Common myeloid progenitor, CD34-positive (primary cell): ENCODE measurements at regions not wholly inside any gene's neighbourhood (a gene's known extent, or its start where the extent isn't known, plus 50 kb on each side); places are given as distances from the start of the nearest gene placed in this dataset.

Source experiments
- CTCF ChIA-PET: fragments of 350-600 bp; sonication (Branson Sonifier 250); formaldehyde crosslinking; loops from one replicate; lab custom pipeline; 2021; ENCODE audit warnings: antibody characterized with exemption; lab: Charles Lee
- POLR2A ChIA-PET: fragments of 350-600 bp; sonication (Branson Sonifier 250); formaldehyde crosslinking; loops from one replicate; lab custom pipeline; 2021; ENCODE audit warnings: antibody characterized with exemption; lab: Charles Lee
- DNase-seq, 3 donors: peaks; one replicate each; pipeline versions ENCODE4 v3.0.0 to v3.0.0-alpha.2; 2013
- H3K27ac ChIP-seq, 2 experiments: 1 replicate in 1 of 2; 2 replicates in 1 of 2; pipeline ENCODE4 v1.7.0; 2013; ENCODE audit warnings: inconsistent platforms in 2 of 2, low read length in 2 of 2, mild to moderate bottlenecking in 2 of 2, low read depth in 1 of 2, moderate library complexity in 1 of 2; ENCODE audit not compliant: severe bottlenecking in 2 of 2, insufficient read depth in 1 of 2, poor library complexity in 1 of 2
- H3K27me3 ChIP-seq, 5 experiments: replicated peaks in 2 of 5; 1 replicate in 3 of 5; 2 replicates in 2 of 5; pipeline versions ENCODE4 v1.6.1 to v1.7.0; 2013; ENCODE audit warnings: low read length in 4 of 5, mild to moderate bottlenecking in 2 of 5, moderate library complexity in 2 of 5, inconsistent platforms in 1 of 5; ENCODE audit not compliant: insufficient read depth in 5 of 5, control insufficient read depth in 4 of 5
- H3K36me3 ChIP-seq, 4 experiments: 1 replicate in 2 of 4; 2 replicates in 2 of 4; pipeline versions ENCODE4 v1.6.1 to v1.7.0; 2013; ENCODE audit warnings: low read length in 3 of 4, control low read depth in 1 of 4, mild to moderate bottlenecking in 1 of 4; ENCODE audit not compliant: control insufficient read depth in 4 of 4, insufficient read depth in 4 of 4
- H3K4me1 ChIP-seq, 4 experiments: 1 replicate in 3 of 4; 2 replicates in 1 of 4; pipeline versions ENCODE4 v1.6.1 to v1.7.1; 2013; ENCODE audit warnings: low read length in 3 of 4, mild to moderate bottlenecking in 3 of 4, control low read depth in 1 of 4, inconsistent platforms in 1 of 4, moderate library complexity in 1 of 4; ENCODE audit not compliant: control insufficient read depth in 4 of 4, insufficient read depth in 4 of 4; ENCODE audit errors: control extremely low read depth in 1 of 4
- H3K4me3 ChIP-seq, 7 experiments: 1 replicate in 4 of 7; 2 replicates in 3 of 7; pipeline versions ENCODE4 v1.5.1 to v1.7.0; 2013; ENCODE audit warnings: mild to moderate bottlenecking in 7 of 7, low read length in 6 of 7, moderate library complexity in 6 of 7, inconsistent platforms in 2 of 7, low read depth in 2 of 7, control low read depth in 1 of 7; ENCODE audit not compliant: insufficient read depth in 4 of 7, control insufficient read depth in 1 of 7; ENCODE audit errors: extremely low read depth in 1 of 7
- H3K9me3 ChIP-seq, 5 experiments: 1 replicate in 4 of 5; 2 replicates in 1 of 5; pipeline versions ENCODE4 v1.6.1 to v1.7.1; 2013; ENCODE audit warnings: low read length in 4 of 5, mild to moderate bottlenecking in 2 of 5, inconsistent platforms in 1 of 5, low read depth in 1 of 5, moderate library complexity in 1 of 5; ENCODE audit not compliant: control insufficient read depth in 4 of 5, insufficient read depth in 2 of 5; ENCODE audit errors: control extremely low read depth in 1 of 5
- WGBS: methylation state at CpG from one replicate; pipeline ENCODE4 v1.1.5; 2013; ENCODE audit not compliant: insufficient coverage; 5-methylcytosine and 5-hydroxymethylcytosine counted together

GRCh38 chr19:32022731-32023563 is 322.5 kb upstream of the ZNF507 start:
- Histone ChIP-seq H3K27ac (no peak overlapping the region), H3K4me1 (peaks cover 0 to 3% (median 0%) of the 10 kb centered on the region in 4 experiments), H3K4me3 (no peak overlapping the region), H3K36me3 (no peaks in the 10 kb centered on the region), H3K27me3 (peaks cover 0 to 12% (median 2%) of the 10 kb centered on the region in 5 experiments), H3K9me3 (peaks cover 0 to 16% (median 7%) of the 10 kb centered on the region in 5 experiments)
- 58% methylated on average over 27 of the region's 29 CpGs for WGBS
- POLR2A ChIA-PET, result no interaction called here
- DNase-seq, result no peak
- CTCF ChIA-PET, result no interaction called here

- POLR2A ChIA-PET, result no interaction called here
- Histone ChIP-seq H3K27me3 (peaks cover 0 to 12% (median 2%) of the 10 kb centered on the region in 5 experiments), H3K4me1 (peaks cover 0 to 3% (median 0%) of the 10 kb centered on the region in 4 experiments), H3K27ac (no peak overlapping the region), H3K36me3 (no peaks in the 10 kb centered on the region), H3K9me3 (peaks cover 0 to 16% (median 7%) of the 10 kb centered on the region in 5 experiments), H3K4me3 (no peak overlapping the region)
- no peak for DNase-seq
- CTCF ChIA-PET, result no interaction called here
- 41% methylated on average over 5 of the region's 6 CpGs for WGBS
Measured at GRCh38 chr19:32023564-32023832, 321.9 kb upstream of the ZNF507 start.

DNA sequence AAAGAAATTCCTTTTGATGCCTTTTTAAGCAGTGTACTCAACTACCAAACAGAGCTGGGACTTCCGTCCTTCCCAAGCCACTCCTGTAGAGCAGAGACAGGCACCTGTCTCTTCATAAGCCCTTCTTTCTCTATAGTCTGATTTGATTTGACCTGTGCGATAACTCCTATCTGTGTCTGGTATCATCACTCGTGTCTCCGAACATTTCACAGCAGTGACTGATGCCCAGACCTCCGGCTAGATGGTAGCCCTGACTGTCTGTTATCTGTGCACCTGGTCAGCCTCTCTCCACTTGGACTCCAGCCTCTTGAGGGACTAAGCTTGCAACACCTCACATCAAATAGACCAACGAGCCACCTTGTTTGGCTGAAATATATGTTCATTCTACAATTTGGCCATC is 316.2 kb upstream of the ZNF507 start:
- no peaks in the 10 kb centered on the region for H3K9me3 ChIP-seq
- H3K4me1 ChIP-seq, result peaks cover 0 to 3% (median 0%) of the 10 kb centered on the region in 4 experiments
- H3K27me3 ChIP-seq, result no peaks in the 10 kb centered on the region
- WGBS, result 100% methylated on average over 5 of the region's 6 CpGs
- no peak overlapping the region for H3K27ac ChIP-seq
- no peak for DNase-seq
- POLR2A ChIA-PET, result interaction anchor here (0.6 to 0.7 kb wide), 3 partner anchors 50 to 1336 kb away, joined by 3 to 6 read pairs (median 3); no protein-coding TSS in a partner anchor
- CTCF ChIA-PET, result no interaction called here
- no peaks in the 10 kb centered on the region for H3K36me3 ChIP-seq
- H3K4me3 ChIP-seq, result no peak overlapping the region

DNA sequence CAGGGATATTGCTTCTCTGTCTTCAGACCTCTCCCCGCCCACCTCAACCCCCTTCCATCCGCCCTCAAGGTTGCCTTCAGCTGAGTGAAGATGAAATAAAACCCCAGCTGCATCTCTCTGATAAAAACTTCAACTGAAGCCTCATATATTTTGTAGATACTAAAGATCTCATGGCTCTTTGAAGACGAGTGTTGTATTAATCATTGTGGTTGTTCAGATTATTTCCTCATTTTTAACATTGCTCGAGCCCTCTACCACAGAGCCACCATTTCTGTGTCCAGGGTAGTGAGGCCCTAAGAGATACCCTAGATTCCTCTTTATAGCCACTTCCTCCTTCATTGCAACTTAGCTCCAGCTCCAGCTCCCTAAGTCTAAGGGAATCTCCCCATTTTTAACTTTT is 312.8 kb upstream of the ZNF507 start:
- POLR2A ChIA-PET, result no interaction called here
- H3K9me3 ChIP-seq, result no peaks in the 10 kb centered on the region

DNA sequence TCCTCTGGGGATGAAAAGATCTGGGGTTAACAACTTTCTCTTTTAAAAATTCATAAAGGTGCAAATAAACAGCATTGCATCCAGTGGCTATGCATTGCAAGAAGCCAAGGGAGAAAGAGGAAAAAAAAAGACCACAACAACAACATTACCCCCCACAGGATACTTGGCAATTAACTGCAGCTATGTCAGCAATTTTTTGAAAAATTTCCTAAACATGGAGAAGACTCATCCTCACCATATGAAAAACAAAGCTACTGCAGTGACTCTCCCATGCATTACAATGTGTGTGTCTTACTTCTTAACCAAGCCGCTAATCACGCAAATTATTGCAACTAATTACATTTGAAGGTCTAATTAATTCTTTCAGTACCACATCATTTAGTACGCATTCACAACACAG is 309.8 kb upstream of the ZNF507 start:
- ChIA-PET POLR2A (no interaction called here), CTCF (interaction anchor here (0.6 kb wide), 1 partner anchor 1284 kb away, joined by 3 read pairs; no protein-coding TSS in a partner anchor)
- no peak for DNase-seq
- no peak overlapping the region for H3K4me3 ChIP-seq
- 80% methylated on average over 1 of the region's 3 CpGs for WGBS
- peaks cover 0 to 8% (median 4%) of the 10 kb centered on the region in 5 experiments for H3K27me3 ChIP-seq
- H3K4me1 ChIP-seq, result no peaks in the 10 kb centered on the region
- no peaks in the 10 kb centered on the region for H3K36me3 ChIP-seq
- no peaks in the 10 kb centered on the region for H3K9me3 ChIP-seq
- no peak overlapping the region for H3K27ac ChIP-seq

More for the DNA sequence above, 312.8 kb upstream of the ZNF507 start:
- no peak overlapping the region for H3K27ac ChIP-seq
- 51% methylated on average over 3 of the region's 4 CpGs for WGBS
- peak; percentile 21 to 72 (median 51) for DNase-seq
- no peaks in the 10 kb centered on the region for H3K36me3 ChIP-seq
- no peak overlapping the region for H3K4me3 ChIP-seq
- CTCF ChIA-PET, result interaction anchor here (0.5 to 1.5 kb wide), 2 partner anchors 8 to 81 kb away, joined by 4 read pairs; no protein-coding TSS in a partner anchor
- H3K27me3 ChIP-seq, result peaks cover 0 to 3% (median 0%) of the 10 kb centered on the region in 5 experiments
- H3K4me1 ChIP-seq, result no peaks in the 10 kb centered on the region

DNA sequence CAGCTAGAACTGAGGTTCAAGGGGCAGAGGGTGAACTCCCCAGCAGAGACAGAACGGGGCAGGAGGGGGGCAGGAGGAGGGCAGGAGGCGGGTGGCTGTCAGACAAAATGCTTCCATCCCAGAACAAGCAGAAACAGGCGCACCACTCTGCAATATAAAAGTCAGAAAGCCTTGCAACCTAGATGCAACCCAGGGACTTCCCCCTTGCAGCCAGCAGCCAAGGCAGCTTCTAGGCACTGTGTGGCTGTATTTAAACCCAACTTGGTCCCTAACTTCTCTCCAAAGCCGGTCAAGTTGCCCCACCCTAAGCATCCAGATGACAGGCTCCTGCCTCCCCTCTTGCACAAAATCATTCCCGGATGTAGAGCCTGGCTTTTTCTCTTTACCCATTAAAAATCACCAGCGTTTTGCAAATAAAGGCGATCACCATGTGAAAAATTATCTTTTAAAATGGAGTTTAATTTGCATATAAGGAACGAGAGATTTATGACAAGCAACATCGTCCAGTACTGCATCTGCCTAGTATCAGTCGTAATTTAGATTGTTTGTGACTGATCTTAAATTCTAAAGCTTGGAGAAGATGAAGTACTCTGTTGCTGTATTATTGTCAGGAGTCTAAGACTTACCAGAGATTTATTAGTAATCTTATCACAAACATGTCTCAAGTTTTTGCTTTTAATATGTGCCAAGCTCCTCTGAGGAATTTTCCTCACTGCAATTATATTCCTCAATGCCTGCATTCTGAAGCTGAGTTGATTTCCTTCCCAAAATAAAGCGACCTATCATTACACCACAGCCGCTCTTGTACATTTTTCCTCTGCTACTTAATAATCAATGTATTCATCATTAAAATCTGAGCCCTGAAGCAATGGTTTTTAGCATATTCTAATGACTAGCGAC is 307.1 kb upstream of the ZNF507 start:
- ChIA-PET POLR2A (no interaction called here), CTCF (interaction anchor here (1.0 kb wide), 1 partner anchor 1357 kb away, joined by 3 read pairs; no protein-coding TSS in a partner anchor)
- Histone ChIP-seq H3K4me3 (no peak overlapping the region), H3K9me3 (no peaks in the 10 kb centered on the region), H3K27ac (no peak overlapping the region), H3K36me3 (no peaks in the 10 kb centered on the region), H3K4me1 (peaks cover 0 to 8% (median 0%) of the 10 kb centered on the region in 4 experiments), H3K27me3 (peaks cover 2 to 25% (median 6%) of the 10 kb centered on the region in 5 experiments)
- DNase-seq, result no peak
- 84% methylated on average over 8 of the region's 13 CpGs for WGBS
